Mesothelial cell of epicardium (in vitro differentiated cells): ENCODE measurements at regions not wholly inside any gene's neighbourhood (a gene's known extent, or its start where the extent isn't known, plus 50 kb on each side); places are given as distances from the start of the nearest gene placed in this dataset.

Experiments used
- DNase-seq, 2 experiments: peaks; one replicate each; pipeline ENCODE4 v3.0.0; 2021; ENCODE audit warnings: low spot score in 2 of 2; ENCODE audit not compliant: unreplicated experiment in 2 of 2
- H3K27ac Mint-ChIP-seq: 2 replicates; pipeline ENCODE4 v1.8.0; 2021; ENCODE audit warnings: mixed read lengths
- H3K27me3 Mint-ChIP-seq: 2 replicates; pipeline ENCODE4 v1.8.0; 2021; ENCODE audit warnings: low read depth, mixed read lengths
- H3K36me3 Mint-ChIP-seq: 2 replicates; pipeline ENCODE4 v1.8.0; 2021; ENCODE audit warnings: mixed read lengths
- H3K4me1 Mint-ChIP-seq: 2 replicates; pipeline ENCODE4 v1.8.0; 2021; ENCODE audit warnings: mixed read lengths
- H3K4me3 Mint-ChIP-seq: 2 replicates; pipeline ENCODE4 v1.8.0; 2021; ENCODE audit warnings: mild to moderate bottlenecking, moderate library complexity, mixed read lengths
- H3K9me3 Mint-ChIP-seq: 2 replicates; pipeline ENCODE4 v1.8.0; 2021; ENCODE audit warnings: mixed read lengths
- TF ChIP-seq, protein P1 (sequence below): fragments of 200-600 bp; sonication (generic); IDR thresholded peaks from one replicate; pipeline ENCODE4 v1.5.0; 2021; ENCODE audit warnings: antibody characterized with exemption; ENCODE audit not compliant: unreplicated experiment

DNA sequence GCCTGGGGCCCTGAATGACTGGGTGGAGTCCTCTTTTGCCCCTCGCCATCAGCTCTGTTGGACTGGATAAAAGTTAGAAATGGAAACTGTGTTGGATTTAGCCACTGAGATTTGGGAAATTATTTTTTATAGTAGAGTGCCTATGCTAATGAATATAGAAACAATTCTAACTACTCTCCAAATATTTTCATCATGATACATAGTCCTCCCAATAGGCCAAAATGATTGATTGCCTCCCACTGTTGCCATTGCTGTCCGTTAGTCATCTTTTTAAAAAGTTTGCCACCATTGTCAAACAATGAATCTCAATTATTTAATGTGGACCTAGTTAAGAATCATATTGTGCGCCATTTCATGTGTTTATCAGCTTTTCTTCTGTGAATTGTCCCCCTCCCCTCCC, 417.0 kb downstream of the GALR1 start:
- TF ChIP-seq, protein P1, sequence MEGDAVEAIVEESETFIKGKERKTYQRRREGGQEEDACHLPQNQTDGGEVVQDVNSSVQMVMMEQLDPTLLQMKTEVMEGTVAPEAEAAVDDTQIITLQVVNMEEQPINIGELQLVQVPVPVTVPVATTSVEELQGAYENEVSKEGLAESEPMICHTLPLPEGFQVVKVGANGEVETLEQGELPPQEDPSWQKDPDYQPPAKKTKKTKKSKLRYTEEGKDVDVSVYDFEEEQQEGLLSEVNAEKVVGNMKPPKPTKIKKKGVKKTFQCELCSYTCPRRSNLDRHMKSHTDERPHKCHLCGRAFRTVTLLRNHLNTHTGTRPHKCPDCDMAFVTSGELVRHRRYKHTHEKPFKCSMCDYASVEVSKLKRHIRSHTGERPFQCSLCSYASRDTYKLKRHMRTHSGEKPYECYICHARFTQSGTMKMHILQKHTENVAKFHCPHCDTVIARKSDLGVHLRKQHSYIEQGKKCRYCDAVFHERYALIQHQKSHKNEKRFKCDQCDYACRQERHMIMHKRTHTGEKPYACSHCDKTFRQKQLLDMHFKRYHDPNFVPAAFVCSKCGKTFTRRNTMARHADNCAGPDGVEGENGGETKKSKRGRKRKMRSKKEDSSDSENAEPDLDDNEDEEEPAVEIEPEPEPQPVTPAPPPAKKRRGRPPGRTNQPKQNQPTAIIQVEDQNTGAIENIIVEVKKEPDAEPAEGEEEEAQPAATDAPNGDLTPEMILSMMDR = no peak

DNA sequence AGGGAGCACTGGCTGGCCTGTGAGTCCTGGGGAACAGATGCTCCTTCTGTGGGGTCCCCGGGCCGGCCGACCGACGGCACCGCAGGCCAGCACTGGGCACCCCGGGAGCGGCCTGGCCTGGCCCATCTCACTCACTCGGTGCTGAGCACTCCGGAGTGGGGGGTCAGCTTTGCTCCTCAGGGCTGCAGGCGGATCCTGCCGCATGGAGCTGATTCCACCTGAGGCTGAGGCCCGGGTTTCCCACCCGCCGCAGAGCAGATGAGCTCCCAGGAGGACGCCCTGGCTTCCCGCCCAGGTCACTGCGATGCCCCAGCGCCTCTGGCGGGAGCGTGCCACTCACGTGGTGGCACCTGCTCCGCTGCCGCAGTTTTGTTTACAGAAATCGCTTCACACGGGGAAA, 418.6 kb downstream of the GALR1 start:
- no peak overlapping the region for H3K27ac Mint-ChIP-seq
- TF ChIP-seq, protein P1 = no peak
- H3K27me3 Mint-ChIP-seq = peaks cover 21% of the 10 kb centered on the region
- DNase-seq = no peak
- no peaks in the 10 kb centered on the region for H3K36me3 Mint-ChIP-seq
- H3K4me1 Mint-ChIP-seq = no peaks in the 10 kb centered on the region
- H3K4me3 Mint-ChIP-seq = no peak overlapping the region
- H3K9me3 Mint-ChIP-seq = no peaks in the 10 kb centered on the region

More for the DNA sequence above, 417.0 kb downstream of the GALR1 start:
- DNase-seq = no peak
- H3K27me3 Mint-ChIP-seq = peaks cover 13% of the 10 kb centered on the region
- H3K4me1 Mint-ChIP-seq = no peaks in the 10 kb centered on the region
- no peak overlapping the region for H3K4me3 Mint-ChIP-seq
- H3K36me3 Mint-ChIP-seq = no peaks in the 10 kb centered on the region
- no peak overlapping the region for H3K27ac Mint-ChIP-seq
- H3K9me3 Mint-ChIP-seq = no peaks in the 10 kb centered on the region

DNA sequence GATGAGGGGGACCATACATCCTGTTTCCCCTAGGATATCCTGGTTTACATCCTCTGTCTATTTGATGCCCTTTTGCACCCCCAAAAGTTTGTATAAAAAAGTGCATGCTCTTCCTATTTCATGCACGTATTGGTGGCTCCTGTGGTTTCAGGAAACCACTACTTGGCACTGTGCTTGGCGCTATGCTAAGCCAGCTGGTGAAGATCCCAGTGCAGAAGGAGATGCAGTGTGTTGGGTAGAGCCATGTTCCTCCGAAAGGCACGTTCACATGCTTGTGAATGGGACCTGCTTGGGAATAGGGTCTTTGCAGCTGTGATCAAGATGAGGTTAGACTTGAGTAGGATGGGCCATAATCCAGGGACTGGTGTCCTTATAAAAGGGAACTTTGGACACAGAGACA, 419.7 kb downstream of the GALR1 start:
- no peak overlapping the region for H3K27ac Mint-ChIP-seq
- no peak for DNase-seq
- no peaks in the 10 kb centered on the region for H3K4me1 Mint-ChIP-seq
- H3K9me3 Mint-ChIP-seq = no peaks in the 10 kb centered on the region
- TF ChIP-seq, protein P1 = no peak
- H3K4me3 Mint-ChIP-seq = no peak overlapping the region
- no peaks in the 10 kb centered on the region for H3K36me3 Mint-ChIP-seq
- H3K27me3 Mint-ChIP-seq = peaks cover 21% of the 10 kb centered on the region

DNA sequence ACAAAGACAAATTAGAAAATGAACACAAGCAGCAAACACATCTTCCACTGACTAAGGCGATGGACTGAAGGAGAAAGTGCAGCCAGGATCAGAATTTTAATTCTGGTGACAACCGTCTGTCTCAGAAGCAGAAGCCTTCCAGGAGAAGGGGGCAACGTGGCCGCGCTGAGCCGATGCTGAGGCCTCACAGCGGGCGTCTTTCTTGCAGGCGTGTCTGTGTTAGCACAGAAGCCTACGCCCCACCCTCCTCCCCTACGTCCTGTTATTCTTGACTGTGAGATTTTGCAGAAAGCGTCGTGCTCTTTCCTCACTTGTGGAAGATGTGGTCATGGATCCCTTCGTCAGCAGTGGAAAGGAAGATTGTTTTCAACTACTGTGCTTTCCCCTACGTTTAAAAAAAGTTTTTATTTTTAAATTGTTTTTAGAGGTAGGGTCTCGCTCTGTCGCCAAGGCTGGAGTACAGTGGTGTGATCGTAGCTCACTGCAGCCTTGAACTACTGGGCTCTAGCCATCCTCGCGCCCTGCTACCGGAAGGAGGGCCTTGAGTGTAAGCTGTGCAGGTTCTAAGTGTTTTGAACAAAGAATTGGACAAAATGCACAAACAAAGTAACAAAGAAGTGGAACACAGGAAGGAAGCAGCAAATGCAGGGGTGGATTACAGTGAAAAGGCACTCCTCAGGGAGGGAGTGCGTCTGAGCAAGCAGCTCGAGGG, 422.0 kb downstream of the GALR1 start:
- no peaks in the 10 kb centered on the region for H3K36me3 Mint-ChIP-seq
- no peak overlapping the region for H3K27ac Mint-ChIP-seq
- H3K4me3 Mint-ChIP-seq = no peak overlapping the region
- no peak for DNase-seq
- H3K4me1 Mint-ChIP-seq = no peaks in the 10 kb centered on the region
- TF ChIP-seq, protein P1 = no peak
- H3K9me3 Mint-ChIP-seq = no peaks in the 10 kb centered on the region
- peaks cover 27% of the 10 kb centered on the region for H3K27me3 Mint-ChIP-seq

DNA sequence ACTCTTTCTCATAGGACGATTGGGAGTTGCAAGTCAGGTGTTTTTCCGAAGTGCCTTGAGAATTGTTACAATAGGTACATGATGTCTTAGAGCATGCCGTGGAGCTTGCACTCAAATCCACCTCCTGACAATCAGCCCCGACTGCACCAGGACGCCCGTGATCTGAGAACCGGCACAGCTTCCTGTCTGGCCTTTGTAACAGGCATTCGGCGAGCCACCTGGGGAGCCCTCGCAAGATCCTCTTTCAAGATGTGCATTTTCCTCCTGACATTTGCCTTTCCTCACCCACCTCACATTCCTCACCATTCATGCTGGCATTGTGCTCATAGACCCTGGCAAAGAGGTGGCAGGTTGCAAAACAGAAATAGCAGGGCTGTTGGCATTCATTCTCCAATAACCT, 427.3 kb downstream of the GALR1 start:
- TF ChIP-seq, protein P1 = no peak
- Mint-ChIP-seq H3K4me3 (no peak overlapping the region), H3K36me3 (no peaks in the 10 kb centered on the region), H3K4me1 (no peaks in the 10 kb centered on the region), H3K27ac (no peak overlapping the region), H3K27me3 (peaks cover 36% of the 10 kb centered on the region), H3K9me3 (no peaks in the 10 kb centered on the region)
- no peak for DNase-seq

DNA sequence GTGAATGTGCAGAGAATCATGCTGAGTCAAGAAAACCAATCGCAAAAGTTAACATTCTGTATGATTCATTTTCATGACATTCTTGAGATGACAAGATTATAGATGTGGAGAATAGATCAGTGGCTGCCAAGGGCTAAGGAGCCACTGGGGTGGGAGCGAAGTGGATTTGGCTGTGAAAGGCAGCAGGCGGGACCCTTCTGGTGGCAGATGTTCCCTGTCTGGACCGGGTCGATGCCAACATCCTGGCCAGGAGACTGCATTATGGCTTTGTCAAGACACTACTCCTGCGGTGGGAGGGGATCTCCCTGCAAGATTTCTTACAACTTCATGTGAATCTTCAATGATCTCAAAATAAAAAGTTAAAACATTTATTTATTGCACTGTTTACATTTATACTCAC, 427.9 kb downstream of the GALR1 start:
- no peaks in the 10 kb centered on the region for H3K9me3 Mint-ChIP-seq
- TF ChIP-seq, protein P1 = no peak
- DNase-seq = no peak
- H3K27me3 Mint-ChIP-seq = peaks cover 33% of the 10 kb centered on the region
- no peak overlapping the region for H3K4me3 Mint-ChIP-seq
- no peak overlapping the region for H3K27ac Mint-ChIP-seq
- no peaks in the 10 kb centered on the region for H3K4me1 Mint-ChIP-seq
- H3K36me3 Mint-ChIP-seq = no peaks in the 10 kb centered on the region
